Stimulated activated CD4-positive, alpha-beta T cell treated with anti-CD3 and anti-CD28 coated beads, Interleukin-2, amount 100 ng/mL, for 48 hours (primary cell): ENCODE measurements at regions not wholly inside any gene's neighbourhood (a gene's known extent, or its start where the extent isn't known, plus 50 kb on each side); places are given as distances from the start of the nearest gene placed in this dataset.
"Not testable (repeated sequence)": the region's sequence is repeated elsewhere in the genome, so short reads cannot be mapped to it uniquely, and the experiment has no call there.

Experiments
- DNase-seq, 2 donors: peaks; one replicate each; pipeline ENCODE4 v3.0.0-alpha.2; 2020

GRCh38 chr10:130958981-130959751 is 352.4 kb downstream of the TCERG1L start:
- DNase-seq = no peak

- DNase-seq = no peak
Measured at GRCh38 chr10:130959752-130960195, 351.7 kb downstream of the TCERG1L start.

- no peak for DNase-seq
Measured at GRCh38 chr10:130960531-130960930, 351.0 kb downstream of the TCERG1L start.

GRCh38 chr10:130961506-130962239 is 349.8 kb downstream of the TCERG1L start:
- no peak for DNase-seq

- DNase-seq = no peak
Measured at GRCh38 chr10:130962240-130963051, 349.1 kb downstream of the TCERG1L start.

GRCh38 chr10:130963052-130963393 is 348.5 kb downstream of the TCERG1L start:
- no peak for DNase-seq

- no peak for DNase-seq
Measured at GRCh38 chr10:130963786-130964522, 347.6 kb downstream of the TCERG1L start.

GRCh38 chr10:130964771-130965170 is 346.8 kb downstream of the TCERG1L start:
- no peak for DNase-seq

GRCh38 chr10:130967161-130967560 is 344.4 kb downstream of the TCERG1L start:
- DNase-seq = no peak

- no peak for DNase-seq
Measured at GRCh38 chr10:130967784-130968183, 343.7 kb downstream of the TCERG1L start.

- DNase-seq = no peak
Measured at GRCh38 chr10:130968511-130968910, 343.0 kb downstream of the TCERG1L start.

- DNase-seq = no peak
Measured at GRCh38 chr10:130968964-130969363, 342.6 kb downstream of the TCERG1L start.

GRCh38 chr10:130969700-130970099 is 341.8 kb downstream of the TCERG1L start:
- DNase-seq = no peak

GRCh38 chr10:130970341-130971122 is 341.0 kb downstream of the TCERG1L start:
- DNase-seq = no peak

GRCh38 chr10:130971123-130971435 is 340.4 kb downstream of the TCERG1L start:
- no peak for DNase-seq

GRCh38 chr10:130973127-130973839 is 338.2 kb downstream of the TCERG1L start:
- DNase-seq = no peak

GRCh38 chr10:130974166-130974565 is 337.4 kb downstream of the TCERG1L start:
- no peak for DNase-seq

- not testable (repeated sequence) for DNase-seq
Measured at GRCh38 chr10:130975351-130975750, 336.2 kb downstream of the TCERG1L start.

GRCh38 chr10:130982802-130983201 is 328.7 kb downstream of the TCERG1L start:
- DNase-seq = no peak

GRCh38 chr10:130983749-130984148 is 327.8 kb downstream of the TCERG1L start:
- DNase-seq = no peak

GRCh38 chr10:130984686-130985085 is 326.8 kb downstream of the TCERG1L start:
- DNase-seq = no peak
